Fibroblast of pulmonary artery (primary cell): ENCODE measurements at regions not wholly inside any gene's neighbourhood (a gene's known extent, or its start where the extent isn't known, plus 50 kb on each side); places are given as distances from the start of the nearest gene placed in this dataset.

Experiments used
- DNase-seq: peaks from one replicate; pipeline ENCODE4 v3.0.0-alpha.2; 2010; ENCODE audit warnings: low read depth
- H3K4me3 ChIP-seq: replicated peaks from 2 replicates; pipeline ENCODE4 v1.5.1; 2011; ENCODE audit warnings: low read depth, mild to moderate bottlenecking, control low read depth, low read length, moderate library complexity
- TF ChIP-seq, protein P1 (sequence below): IDR thresholded peaks from 2 replicates; pipeline ENCODE4 v1.5.1; 2011; ENCODE audit warnings: mild to moderate bottlenecking, control low read depth, low read length, inconsistent platforms; ENCODE audit errors: missing control alignments

DNA sequence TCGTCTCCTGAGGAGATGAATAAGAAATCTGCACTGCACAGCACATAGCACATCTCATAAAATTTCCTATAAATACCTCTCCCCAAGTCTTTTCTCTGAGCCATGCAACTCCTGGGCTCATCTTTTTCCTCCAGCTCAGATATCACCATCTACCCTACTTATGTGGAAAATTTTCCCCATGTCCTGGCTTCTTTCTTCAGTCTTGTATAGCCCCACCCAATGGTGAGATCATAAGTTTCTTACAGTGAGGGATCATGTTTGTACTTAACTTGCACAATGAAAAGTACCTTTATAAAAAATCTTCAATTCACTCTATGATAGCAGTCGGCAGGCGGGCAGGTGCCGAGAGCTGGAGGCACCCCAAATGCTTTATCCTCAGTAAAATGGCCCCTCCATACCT is 198.6 kb upstream of the S100G start:
- TF ChIP-seq, protein P1, sequence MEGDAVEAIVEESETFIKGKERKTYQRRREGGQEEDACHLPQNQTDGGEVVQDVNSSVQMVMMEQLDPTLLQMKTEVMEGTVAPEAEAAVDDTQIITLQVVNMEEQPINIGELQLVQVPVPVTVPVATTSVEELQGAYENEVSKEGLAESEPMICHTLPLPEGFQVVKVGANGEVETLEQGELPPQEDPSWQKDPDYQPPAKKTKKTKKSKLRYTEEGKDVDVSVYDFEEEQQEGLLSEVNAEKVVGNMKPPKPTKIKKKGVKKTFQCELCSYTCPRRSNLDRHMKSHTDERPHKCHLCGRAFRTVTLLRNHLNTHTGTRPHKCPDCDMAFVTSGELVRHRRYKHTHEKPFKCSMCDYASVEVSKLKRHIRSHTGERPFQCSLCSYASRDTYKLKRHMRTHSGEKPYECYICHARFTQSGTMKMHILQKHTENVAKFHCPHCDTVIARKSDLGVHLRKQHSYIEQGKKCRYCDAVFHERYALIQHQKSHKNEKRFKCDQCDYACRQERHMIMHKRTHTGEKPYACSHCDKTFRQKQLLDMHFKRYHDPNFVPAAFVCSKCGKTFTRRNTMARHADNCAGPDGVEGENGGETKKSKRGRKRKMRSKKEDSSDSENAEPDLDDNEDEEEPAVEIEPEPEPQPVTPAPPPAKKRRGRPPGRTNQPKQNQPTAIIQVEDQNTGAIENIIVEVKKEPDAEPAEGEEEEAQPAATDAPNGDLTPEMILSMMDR: no peak
- H3K4me3 ChIP-seq: no peak overlapping the region
- DNase-seq: no peak

DNA sequence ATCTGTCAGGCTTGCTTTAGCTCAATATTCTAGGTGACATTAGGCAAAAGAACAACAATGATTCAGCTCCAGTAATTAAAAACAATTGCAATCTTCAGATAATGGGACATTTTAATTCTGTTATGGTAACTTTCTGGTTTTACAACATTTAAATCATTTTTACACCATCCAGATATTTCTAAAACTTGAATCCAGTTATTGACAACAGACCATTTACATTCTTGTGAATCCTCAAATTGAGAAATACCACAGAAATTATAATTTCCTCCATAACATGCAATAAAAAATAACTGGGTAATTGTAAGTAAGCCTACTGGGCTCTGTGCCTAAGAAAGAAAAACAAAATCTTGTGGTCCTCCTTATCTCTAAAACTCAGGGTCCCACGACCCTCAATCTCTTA is 195.0 kb upstream of the S100G start:
- H3K4me3 ChIP-seq: no peak overlapping the region
- no peak for DNase-seq
- TF ChIP-seq, protein P1: no peak

DNA sequence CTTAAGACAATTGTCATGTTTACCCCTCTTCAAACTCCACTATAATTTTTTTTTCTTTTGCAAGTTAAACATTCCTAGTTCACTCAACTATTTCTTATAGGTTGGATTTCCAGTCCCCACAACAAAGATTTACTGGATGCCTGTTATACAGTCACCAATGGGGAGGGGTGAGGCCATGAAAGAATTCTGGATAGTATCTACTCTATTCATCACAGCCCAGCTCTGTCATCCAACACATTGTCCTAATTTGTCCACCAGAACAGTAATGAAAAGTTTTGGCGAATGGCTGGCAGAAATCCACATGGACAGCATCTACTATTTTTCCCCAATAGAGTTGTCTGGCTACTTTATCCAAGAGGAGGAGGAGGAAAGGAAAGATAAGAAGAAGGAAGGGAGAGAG is 192.7 kb upstream of the S100G start:
- DNase-seq: no peak
- H3K4me3 ChIP-seq: no peak overlapping the region
- TF ChIP-seq, protein P1: no peak

DNA sequence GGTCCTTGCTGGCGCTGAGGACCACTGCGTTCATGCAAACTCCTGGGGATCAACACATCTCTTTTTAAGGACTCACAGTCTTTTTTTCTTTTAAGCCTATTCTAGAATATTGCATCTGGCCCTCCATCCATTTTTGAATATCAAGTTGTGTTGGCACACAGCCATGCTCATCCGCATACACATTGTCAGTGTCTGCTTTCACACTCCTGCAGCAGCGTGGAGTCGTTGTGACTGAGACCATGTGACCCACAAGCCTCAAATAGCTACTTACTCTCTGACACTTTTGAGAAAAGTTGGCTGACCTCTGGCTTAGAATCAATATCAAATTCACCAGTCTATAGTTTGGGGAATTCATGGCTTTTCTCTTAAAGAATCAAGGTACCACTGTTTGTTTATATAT is 191.8 kb upstream of the S100G start:
- no peak for DNase-seq
- TF ChIP-seq, protein P1: no peak
- H3K4me3 ChIP-seq: no peak overlapping the region

DNA sequence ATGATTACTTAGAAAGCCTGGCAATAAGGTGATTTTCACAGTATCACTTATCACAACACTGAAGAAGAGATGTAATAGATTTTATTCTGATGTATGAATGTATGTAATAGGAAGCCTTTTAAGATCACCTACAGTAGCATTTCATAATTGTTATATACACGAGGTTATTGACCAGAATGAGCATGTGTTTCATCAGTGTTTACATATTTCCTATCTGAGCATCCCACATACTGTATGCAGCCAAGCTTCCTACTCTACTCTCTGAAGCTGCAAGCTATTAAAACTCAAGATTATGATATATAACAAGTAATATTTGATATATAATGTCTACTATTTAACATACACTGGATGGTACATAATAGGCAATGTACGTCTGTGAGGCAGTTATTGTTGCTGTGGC is 190.9 kb upstream of the S100G start:
- no peak for DNase-seq
- H3K4me3 ChIP-seq: no peak overlapping the region
- TF ChIP-seq, protein P1: no peak

DNA sequence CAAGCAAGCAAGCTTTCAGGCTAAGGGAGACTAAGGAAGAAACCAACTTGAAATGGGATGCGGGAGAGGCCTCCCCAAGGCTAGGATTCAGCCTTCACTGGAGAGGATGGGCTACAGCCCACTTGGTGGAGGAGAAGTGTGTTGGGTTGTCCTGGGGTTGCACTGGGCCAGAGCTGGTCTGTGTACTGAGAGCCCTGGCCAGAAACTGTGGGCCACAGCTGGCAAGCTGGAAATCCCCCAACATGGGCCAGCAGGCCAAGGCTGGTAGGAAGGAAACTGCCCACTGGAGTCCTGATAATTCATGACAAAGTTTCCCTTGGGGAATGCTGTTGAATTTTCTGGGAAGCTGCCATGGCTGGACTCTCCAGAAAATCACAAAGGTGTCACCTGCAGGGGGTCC is 188.0 kb upstream of the S100G start:
- TF ChIP-seq, protein P1: no peak
- H3K4me3 ChIP-seq: no peak overlapping the region
- DNase-seq: no peak

DNA sequence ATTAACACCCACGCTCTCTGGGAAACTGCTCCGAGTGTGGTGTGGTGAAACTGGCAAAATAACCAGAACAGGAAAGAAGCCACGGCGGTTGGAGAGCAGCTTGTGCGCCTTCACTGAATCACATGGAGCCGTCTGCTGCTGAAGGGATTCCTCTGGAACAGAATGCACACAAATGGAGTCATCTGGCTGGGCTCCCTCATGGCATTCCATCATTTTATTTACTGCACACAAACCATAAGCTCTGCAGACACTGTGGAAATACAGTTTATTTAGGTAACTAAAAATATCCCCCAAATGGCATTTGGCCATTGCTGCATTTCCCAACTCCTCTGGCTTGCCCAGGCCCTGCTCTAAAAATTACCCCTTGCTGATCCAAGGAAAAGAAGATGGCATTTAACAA is 187.0 kb upstream of the S100G start:
- DNase-seq: peak; percentile 33

More for the DNA sequence above, 187.0 kb upstream of the S100G start:
- no peak overlapping the region for H3K4me3 ChIP-seq
- TF ChIP-seq, protein P1: no peak
